Kidney tubule cell (primary cell): ENCODE measurements at regions not wholly inside any gene's neighbourhood (a gene's known extent, or its start where the extent isn't known, plus 50 kb on each side); places are given as distances from the start of the nearest gene placed in this dataset.
A peak's percentile ranks its signal among the peaks of the same experiment; 100 is the strongest.

Source experiments
- DNase-seq: peaks from one replicate; pipeline ENCODE4 v3.0.0-alpha.2; 2018; ENCODE audit warnings: low spot score

GRCh38 chr20:9919271-9920014, 80.6 kb upstream of the PAK5 start:
- no peak for DNase-seq

GRCh38 chr20:9918348-9918747, 79.5 kb upstream of the PAK5 start:
- DNase-seq = no peak

GRCh38 chr20:9916761-9917160, 77.9 kb upstream of the PAK5 start:
- DNase-seq = no peak

- DNase-seq = peak; percentile 48
Measured at GRCh38 chr20:9912858-9913434, 74.1 kb upstream of the PAK5 start.

- DNase-seq = no peak
Measured at GRCh38 chr20:9912290-9912689, 73.4 kb upstream of the PAK5 start.

GRCh38 chr20:9911519-9911918, 72.6 kb upstream of the PAK5 start:
- no peak for DNase-seq

- DNase-seq = no peak
Measured at GRCh38 chr20:9909167-9909566, 70.3 kb upstream of the PAK5 start.

GRCh38 chr20:9903048-9903655, 64.3 kb upstream of the PAK5 start:
- peak; percentile 10 for DNase-seq

GRCh38 chr20:9889270-9889981, 50.5 kb upstream of the PAK5 start:
- peak; percentile 3 for DNase-seq
